HEK293 (cell line): ENCODE measurements at regions not wholly inside any gene's neighbourhood (a gene's known extent, or its start where the extent isn't known, plus 50 kb on each side); places are given as distances from the start of the nearest gene placed in this dataset.

Experiments
- ZFP3 ChIP-seq: fragments of 450-650 bp; formaldehyde crosslinking; IDR thresholded peaks from 2 replicates; pipeline ENCODE4 v1.5.1; 2016; ENCODE audit warnings: low read depth, missing biosample characterization, missing genetic modification characterization
- ZNF239 ChIP-seq: fragments of 450-650 bp; formaldehyde crosslinking; IDR thresholded peaks from 2 replicates; pipeline ENCODE4 v1.5.1; 2016; ENCODE audit warnings: missing biosample characterization, missing genetic modification characterization
- ZNF292 ChIP-seq: fragments of 450-650 bp; formaldehyde crosslinking; IDR thresholded peaks from 2 replicates; pipeline ENCODE4 v1.5.1; 2016; ENCODE audit warnings: low read depth, missing biosample characterization, missing genetic modification characterization, borderline replicate concordance
- ZNF558 ChIP-seq: fragments of 450-650 bp; formaldehyde crosslinking; IDR thresholded peaks from 2 replicates; pipeline ENCODE4 v1.5.1; 2016; ENCODE audit warnings: missing biosample characterization, missing genetic modification characterization
- TF ChIP-seq, protein P1 (sequence below): fragments of 450-650 bp; formaldehyde crosslinking; IDR thresholded peaks from 2 replicates; pipeline ENCODE4 v1.5.1; 2016; ENCODE audit warnings: missing biosample characterization, missing genetic modification characterization
- TF ChIP-seq, protein P2 (sequence below): fragments of 450-650 bp; formaldehyde crosslinking; IDR thresholded peaks from 2 replicates; pipeline ENCODE4 v1.5.1; 2016; ENCODE audit warnings: missing biosample characterization, missing genetic modification characterization, borderline replicate concordance

DNA sequence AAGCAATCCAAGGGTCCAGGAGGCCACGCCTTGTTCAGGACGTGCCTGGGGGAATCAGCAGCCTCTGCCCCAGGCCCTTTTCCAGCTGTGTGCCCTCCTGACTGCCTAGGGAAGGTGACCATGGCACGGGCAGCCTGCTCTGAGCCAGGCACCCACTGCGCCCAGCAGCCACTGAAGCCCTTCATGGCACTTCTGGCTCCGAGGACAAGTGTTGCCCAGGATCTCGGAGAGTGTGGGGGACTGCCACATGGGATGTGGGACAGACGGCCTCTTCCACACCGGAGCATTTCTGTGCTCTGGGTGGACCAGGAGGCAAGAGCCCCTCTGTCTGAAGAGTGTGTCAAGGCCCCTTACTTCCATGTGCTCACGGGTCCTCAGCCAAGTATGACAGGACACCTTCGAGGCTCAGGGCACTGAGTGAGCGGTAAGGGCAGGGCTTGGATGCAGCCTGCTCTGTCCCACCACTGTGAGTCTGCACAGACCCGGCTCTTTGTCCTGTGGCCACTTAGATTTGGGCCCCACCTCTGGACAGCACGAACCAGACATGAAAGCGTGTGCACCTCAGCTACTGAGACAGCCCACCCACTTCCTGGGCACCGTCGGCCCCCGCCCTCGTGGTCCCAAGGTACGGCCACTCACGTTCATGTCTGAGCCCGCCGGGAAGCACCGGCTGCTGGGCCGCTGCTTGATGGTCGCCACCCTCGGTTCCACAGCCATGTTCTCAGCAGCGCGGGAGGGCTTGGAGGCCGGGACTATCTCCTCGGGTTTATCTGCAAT lies 93.6 kb downstream of the CTTN start:
- TF ChIP-seq ZNF558 (tag by site-specific recombination) (no peak), ZNF292 (tag by site-specific recombination) (no peak), ZNF239 (tag by site-specific recombination) (no peak), ZFP3 (tag by site-specific recombination) (no peak)
- TF ChIP-seq, protein P1, sequence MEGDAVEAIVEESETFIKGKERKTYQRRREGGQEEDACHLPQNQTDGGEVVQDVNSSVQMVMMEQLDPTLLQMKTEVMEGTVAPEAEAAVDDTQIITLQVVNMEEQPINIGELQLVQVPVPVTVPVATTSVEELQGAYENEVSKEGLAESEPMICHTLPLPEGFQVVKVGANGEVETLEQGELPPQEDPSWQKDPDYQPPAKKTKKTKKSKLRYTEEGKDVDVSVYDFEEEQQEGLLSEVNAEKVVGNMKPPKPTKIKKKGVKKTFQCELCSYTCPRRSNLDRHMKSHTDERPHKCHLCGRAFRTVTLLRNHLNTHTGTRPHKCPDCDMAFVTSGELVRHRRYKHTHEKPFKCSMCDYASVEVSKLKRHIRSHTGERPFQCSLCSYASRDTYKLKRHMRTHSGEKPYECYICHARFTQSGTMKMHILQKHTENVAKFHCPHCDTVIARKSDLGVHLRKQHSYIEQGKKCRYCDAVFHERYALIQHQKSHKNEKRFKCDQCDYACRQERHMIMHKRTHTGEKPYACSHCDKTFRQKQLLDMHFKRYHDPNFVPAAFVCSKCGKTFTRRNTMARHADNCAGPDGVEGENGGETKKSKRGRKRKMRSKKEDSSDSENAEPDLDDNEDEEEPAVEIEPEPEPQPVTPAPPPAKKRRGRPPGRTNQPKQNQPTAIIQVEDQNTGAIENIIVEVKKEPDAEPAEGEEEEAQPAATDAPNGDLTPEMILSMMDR (tag by site-specific recombination): no peak
- TF ChIP-seq, protein P2, sequence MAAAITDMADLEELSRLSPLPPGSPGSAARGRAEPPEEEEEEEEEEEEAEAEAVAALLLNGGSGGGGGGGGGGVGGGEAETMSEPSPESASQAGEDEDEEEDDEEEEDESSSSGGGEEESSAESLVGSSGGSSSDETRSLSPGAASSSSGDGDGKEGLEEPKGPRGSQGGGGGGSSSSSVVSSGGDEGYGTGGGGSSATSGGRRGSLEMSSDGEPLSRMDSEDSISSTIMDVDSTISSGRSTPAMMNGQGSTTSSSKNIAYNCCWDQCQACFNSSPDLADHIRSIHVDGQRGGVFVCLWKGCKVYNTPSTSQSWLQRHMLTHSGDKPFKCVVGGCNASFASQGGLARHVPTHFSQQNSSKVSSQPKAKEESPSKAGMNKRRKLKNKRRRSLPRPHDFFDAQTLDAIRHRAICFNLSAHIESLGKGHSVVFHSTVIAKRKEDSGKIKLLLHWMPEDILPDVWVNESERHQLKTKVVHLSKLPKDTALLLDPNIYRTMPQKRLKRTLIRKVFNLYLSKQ (tag by site-specific recombination): no peak
